Fibroblast of skin of left biceps (primary cell): ENCODE measurements at regions not wholly inside any gene's neighbourhood (a gene's known extent, or its start where the extent isn't known, plus 50 kb on each side); places are given as distances from the start of the nearest gene placed in this dataset.

Experiments
- DNase-seq, 2 experiments: peaks; one replicate each; pipeline ENCODE4 v3.0.0-alpha.2; 2013; ENCODE audit warnings: low read depth in 2 of 2

- no peak for DNase-seq
These were observed 290.2 kb downstream of the SOX4 start for GRCh38 chr6:21883595-21884328.

GRCh38 chr6:21885111-21885510, 291.6 kb downstream of the SOX4 start:
- no peak for DNase-seq

GRCh38 chr6:21885532-21886114, 292.1 kb downstream of the SOX4 start:
- peak; percentile 58 to 66 for DNase-seq

GRCh38 chr6:21886542-21887151, 293.1 kb downstream of the SOX4 start:
- DNase-seq, result no peak

GRCh38 chr6:21887231-21888185, 294.0 kb downstream of the SOX4 start:
- no peak for DNase-seq

- no peak for DNase-seq
These were observed 297.5 kb downstream of the SOX4 start for GRCh38 chr6:21891080-21891479.

- no peak for DNase-seq
These were observed 300.2 kb downstream of the SOX4 start for GRCh38 chr6:21893793-21894192.

GRCh38 chr6:21895555-21895954, 302.0 kb downstream of the SOX4 start:
- no peak for DNase-seq

- DNase-seq, result no peak
These were observed 304.7 kb downstream of the SOX4 start for GRCh38 chr6:21898107-21898796.

- no peak for DNase-seq
These were observed 306.2 kb downstream of the SOX4 start for GRCh38 chr6:21899708-21900107.

GRCh38 chr6:21900730-21901129, 307.2 kb downstream of the SOX4 start:
- DNase-seq, result no peak

- DNase-seq, result no peak
These were observed 309.1 kb downstream of the SOX4 start for GRCh38 chr6:21902628-21903169.

- DNase-seq, result no peak
These were observed 312.0 kb downstream of the SOX4 start for GRCh38 chr6:21905531-21905930.

GRCh38 chr6:21906826-21907225, 313.3 kb downstream of the SOX4 start:
- DNase-seq, result no peak

GRCh38 chr6:21907291-21907690, 313.7 kb downstream of the SOX4 start:
- no peak for DNase-seq

- no peak for DNase-seq
These were observed 314.8 kb downstream of the SOX4 start for GRCh38 chr6:21908161-21908848.

- no peak for DNase-seq
These were observed 315.8 kb downstream of the SOX4 start for GRCh38 chr6:21909321-21909720.

- no peak for DNase-seq
These were observed 317.7 kb downstream of the SOX4 start for GRCh38 chr6:21911208-21911607.

GRCh38 chr6:21912151-21912832, 318.7 kb downstream of the SOX4 start:
- no peak for DNase-seq
